Nephron progenitor cell (in vitro differentiated cells): ENCODE measurements at regions not wholly inside any gene's neighbourhood (a gene's known extent, or its start where the extent isn't known, plus 50 kb on each side); places are given as distances from the start of the nearest gene placed in this dataset.
"Not testable (repeated sequence)": the region's sequence is repeated elsewhere in the genome, so short reads cannot be mapped to it uniquely, and the experiment has no call there.

Experiments
- DNase-seq: peaks from one replicate; pipeline ENCODE4 v3.0.0; 2021
- H3K27ac Mint-ChIP-seq: 2 replicates; pipeline ENCODE4 v1.8.0; 2021; ENCODE audit warnings: mild to moderate bottlenecking, moderate library complexity, mixed read lengths
- H3K27me3 Mint-ChIP-seq: 2 replicates; pipeline ENCODE4 v1.8.0; 2021; ENCODE audit warnings: mild to moderate bottlenecking, low read depth, mixed read lengths; ENCODE audit not compliant: poor library complexity
- H3K36me3 Mint-ChIP-seq: 2 replicates; pipeline ENCODE4 v1.8.0; 2021; ENCODE audit warnings: low read depth, mixed read lengths
- H3K4me1 Mint-ChIP-seq: 2 replicates; pipeline ENCODE4 v1.8.0; 2021; ENCODE audit warnings: mixed read lengths
- H3K4me3 Mint-ChIP-seq: 2 replicates; pipeline ENCODE4 v1.8.0; 2021; ENCODE audit warnings: mild to moderate bottlenecking, moderate library complexity, mixed read lengths
- H3K9me3 Mint-ChIP-seq: 2 replicates; pipeline ENCODE4 v1.8.0; 2021; ENCODE audit warnings: mild to moderate bottlenecking, moderate library complexity, mixed read lengths
- CTCF ChIP-seq: fragments of 200-600 bp; sonication (generic); IDR thresholded peaks from 2 replicates; pipeline ENCODE4 v1.5.0; 2021; ENCODE audit warnings: antibody characterized with exemption

DNA sequence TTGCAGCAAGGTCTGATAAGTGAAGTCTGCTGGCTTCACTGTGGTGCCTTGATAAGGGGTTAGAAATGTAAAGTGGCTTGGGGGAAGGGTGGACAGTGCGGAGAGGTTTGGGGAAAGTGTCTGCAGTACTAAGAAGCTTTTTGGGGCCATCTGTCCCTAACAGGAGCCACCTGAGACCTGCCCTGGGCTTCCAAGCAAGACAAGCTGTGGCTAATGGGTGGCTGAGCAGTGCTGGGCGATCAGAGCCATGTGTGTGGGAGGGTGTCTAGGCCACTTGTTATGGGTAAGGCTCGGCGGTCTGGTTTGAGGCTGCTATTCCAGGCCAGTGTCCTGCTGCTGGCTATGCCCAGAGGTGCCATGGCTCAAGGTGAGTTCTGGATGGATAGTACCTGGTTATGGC lies 185.4 kb upstream of the MTMR8 start:
- TF ChIP-seq CTCF = no peak
- peaks cover 33% of the 10 kb centered on the region for H3K9me3 Mint-ChIP-seq
- H3K36me3 Mint-ChIP-seq = no peaks in the 10 kb centered on the region
- H3K27me3 Mint-ChIP-seq = peaks cover 3% of the 10 kb centered on the region
- H3K4me3 Mint-ChIP-seq = no peak overlapping the region
- no peak overlapping the region for H3K27ac Mint-ChIP-seq
- peaks cover 14% of the 10 kb centered on the region for H3K4me1 Mint-ChIP-seq
- no peak for DNase-seq

- Mint-ChIP-seq H3K4me3 (no peak overlapping the region), H3K27ac (no peak overlapping the region)
Observed at GRCh38 chrX:64580035-64580434, 184.8 kb upstream of the MTMR8 start.

GRCh38 chrX:64571011-64571410 lies 175.8 kb upstream of the MTMR8 start:
- Mint-ChIP-seq H3K9me3 (peaks cover 58% of the 10 kb centered on the region), H3K4me3 (no peak overlapping the region), H3K36me3 (no peaks in the 10 kb centered on the region), H3K27me3 (peaks cover 3% of the 10 kb centered on the region), H3K27ac (no peak overlapping the region), H3K4me1 (no peaks in the 10 kb centered on the region)
- TF ChIP-seq CTCF = no peak
- DNase-seq = no peak

More at GRCh38 chrX:64580035-64580434, 184.8 kb upstream of the MTMR8 start:
- Mint-ChIP-seq H3K36me3 (no peaks in the 10 kb centered on the region), H3K27me3 (peaks cover 6% of the 10 kb centered on the region), H3K9me3 (peaks cover 39% of the 10 kb centered on the region), H3K4me1 (peaks cover 14% of the 10 kb centered on the region)
- no peak for TF ChIP-seq CTCF
- peak; percentile 12 for DNase-seq

DNA sequence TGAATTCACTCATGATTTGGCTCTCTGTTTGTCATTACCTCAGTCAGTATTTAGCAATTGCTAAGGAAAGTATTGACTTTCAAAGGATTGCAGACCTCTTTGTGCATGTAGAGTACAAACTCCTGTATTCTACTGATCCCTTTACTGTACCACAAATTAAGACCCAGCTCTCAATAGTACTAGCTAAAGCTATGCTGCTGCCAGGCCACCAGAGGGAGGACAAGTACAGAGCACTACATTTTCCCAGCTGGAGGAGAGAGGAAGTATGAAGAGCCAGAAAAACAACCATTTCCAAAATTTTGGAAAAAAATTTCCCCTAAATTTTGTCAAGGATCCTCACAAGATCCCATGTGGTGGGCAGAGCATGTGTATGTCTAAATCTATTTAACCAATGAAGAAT lies 175.0 kb upstream of the MTMR8 start:
- Mint-ChIP-seq H3K36me3 (no peaks in the 10 kb centered on the region), H3K27ac (no peak overlapping the region)
- no peak for TF ChIP-seq CTCF

GRCh38 chrX:64565348-64565747 lies 170.1 kb upstream of the MTMR8 start:
- not testable (repeated sequence) for H3K36me3 Mint-ChIP-seq, H3K27me3 Mint-ChIP-seq, H3K4me1 Mint-ChIP-seq, H3K4me3 Mint-ChIP-seq, DNase-seq, H3K27ac Mint-ChIP-seq
- H3K9me3 Mint-ChIP-seq = peaks cover 50% of the 10 kb centered on the region

More for the DNA sequence above, 175.0 kb upstream of the MTMR8 start:
- no peaks in the 10 kb centered on the region for H3K4me1 Mint-ChIP-seq
- DNase-seq = no peak
- H3K27me3 Mint-ChIP-seq = peaks cover under 1% of the 10 kb centered on the region
- H3K4me3 Mint-ChIP-seq = no peak overlapping the region
- peaks cover 54% of the 10 kb centered on the region for H3K9me3 Mint-ChIP-seq

- not testable (repeated sequence) for H3K27ac Mint-ChIP-seq, H3K4me3 Mint-ChIP-seq
- DNase-seq = peak; percentile 8
Observed at GRCh38 chrX:64549236-64549635, 154.0 kb upstream of the MTMR8 start.

DNA sequence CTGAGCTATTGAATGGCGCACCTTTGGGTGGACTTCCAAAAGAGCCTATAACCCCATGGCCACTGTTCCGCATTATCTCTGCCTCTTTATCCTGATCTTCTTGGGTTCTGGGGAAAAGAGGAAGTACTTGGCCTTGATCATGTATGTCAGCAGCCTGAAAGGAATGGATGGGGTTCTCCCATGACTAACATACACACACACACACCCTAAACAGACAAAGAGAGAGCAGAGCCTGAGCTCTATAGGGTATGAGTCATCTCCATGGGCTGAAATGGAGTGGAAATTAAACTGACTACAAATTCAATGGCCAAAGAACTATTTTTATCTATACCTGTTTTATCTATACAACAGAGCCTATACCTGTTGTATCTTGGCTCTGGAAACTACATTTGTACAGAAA lies 141.5 kb upstream of the MTMR8 start:
- no peak overlapping the region for H3K27ac Mint-ChIP-seq
- no peaks in the 10 kb centered on the region for H3K4me1 Mint-ChIP-seq
- no peaks in the 10 kb centered on the region for H3K27me3 Mint-ChIP-seq
- no peak for TF ChIP-seq CTCF
- H3K4me3 Mint-ChIP-seq = no peak overlapping the region
- no peak for DNase-seq
- H3K9me3 Mint-ChIP-seq = peaks cover 12% of the 10 kb centered on the region
- H3K36me3 Mint-ChIP-seq = no peaks in the 10 kb centered on the region

More at GRCh38 chrX:64549236-64549635, 154.0 kb upstream of the MTMR8 start:
- H3K36me3 Mint-ChIP-seq, H3K4me1 Mint-ChIP-seq, H3K27me3 Mint-ChIP-seq: not testable (repeated sequence)
- H3K9me3 Mint-ChIP-seq = peaks cover 68% of the 10 kb centered on the region
